ENCODE measurements at regions not wholly inside any gene's neighbourhood (a gene's known extent, or its start where the extent isn't known, plus 50 kb on each side); places are given as distances from the start of the nearest gene placed in this dataset.

- no peak overlapping the region for H3K4me3 ChIP-seq
- in situ Hi-C loops (cut with MboI; ENCODE audit: low sequenced_read_pairs): no loop called here
- no peaks in the 10 kb centered on the region for H3K27me3 ChIP-seq (ENCODE audit: low read depth)
- H3K9me3 ChIP-seq: no peaks in the 10 kb centered on the region
- no peaks in the 10 kb centered on the region for H3K36me3 ChIP-seq (replicated peaks)
- DNase-seq (ENCODE audit: low spot score in 2 of 2): no peak
- H3K4me1 ChIP-seq: no peaks in the 10 kb centered on the region
These were observed 109.9 kb downstream of the IRX5 start for GRCh38 chr16:55040366-55041086.

GRCh38 chr16:55041540-55042234, 111.0 kb downstream of the IRX5 start:
- H3K27me3 ChIP-seq (ENCODE audit: low read depth): no peaks in the 10 kb centered on the region
- in situ Hi-C loops (cut with MboI; ENCODE audit: low sequenced_read_pairs): no loop called here
- no peak for DNase-seq (ENCODE audit: low spot score in 2 of 2)
- H3K4me3 ChIP-seq: no peak overlapping the region
- H3K9me3 ChIP-seq: no peaks in the 10 kb centered on the region
- no peaks in the 10 kb centered on the region for H3K36me3 ChIP-seq (replicated peaks)
- H3K4me1 ChIP-seq: no peaks in the 10 kb centered on the region

GRCh38 chr16:55042556-55043432, 112.1 kb downstream of the IRX5 start:
- in situ Hi-C loops (cut with MboI; ENCODE audit: low sequenced_read_pairs): no loop called here
- DNase-seq (ENCODE audit: low spot score in 2 of 2): no peak
- H3K4me1 ChIP-seq: no peaks in the 10 kb centered on the region
- H3K9me3 ChIP-seq: no peaks in the 10 kb centered on the region
- no peaks in the 10 kb centered on the region for H3K27me3 ChIP-seq (ENCODE audit: low read depth)
- H3K4me3 ChIP-seq: no peak overlapping the region
- no peaks in the 10 kb centered on the region for H3K36me3 ChIP-seq (replicated peaks)

GRCh38 chr16:55043499-55043898, 112.8 kb downstream of the IRX5 start:
- no peaks in the 10 kb centered on the region for H3K27me3 ChIP-seq (ENCODE audit: low read depth)
- no peaks in the 10 kb centered on the region for H3K9me3 ChIP-seq
- H3K36me3 ChIP-seq (replicated peaks): no peaks in the 10 kb centered on the region
- H3K4me3 ChIP-seq: no peak overlapping the region
- in situ Hi-C loops (cut with MboI; ENCODE audit: low sequenced_read_pairs): no loop called here
- no peak for DNase-seq (ENCODE audit: low spot score in 2 of 2)
- H3K4me1 ChIP-seq: no peaks in the 10 kb centered on the region

GRCh38 chr16:55044201-55044975, 113.7 kb downstream of the IRX5 start:
- Histone ChIP-seq H3K36me3 (replicated peaks) (no peaks in the 10 kb centered on the region), H3K4me3 (no peak overlapping the region)
- in situ Hi-C loops (cut with MboI; ENCODE audit: low sequenced_read_pairs): no loop called here

GRCh38 chr16:55045329-55045728, 114.7 kb downstream of the IRX5 start:
- Histone ChIP-seq H3K4me3 (no peak overlapping the region), H3K36me3 (replicated peaks) (no peaks in the 10 kb centered on the region), H3K27me3 (ENCODE audit: low read depth) (no peaks in the 10 kb centered on the region), H3K4me1 (no peaks in the 10 kb centered on the region), H3K9me3 (no peaks in the 10 kb centered on the region)
- in situ Hi-C loops (cut with MboI; ENCODE audit: low sequenced_read_pairs): no loop called here
- no peak for DNase-seq (ENCODE audit: low spot score in 2 of 2)

More at GRCh38 chr16:55044201-55044975, 113.7 kb downstream of the IRX5 start:
- no peaks in the 10 kb centered on the region for H3K4me1 ChIP-seq
- H3K9me3 ChIP-seq: no peaks in the 10 kb centered on the region
- no peaks in the 10 kb centered on the region for H3K27me3 ChIP-seq (ENCODE audit: low read depth)
- DNase-seq (ENCODE audit: low spot score in 2 of 2): no peak

GRCh38 chr16:55045756-55046460, 115.2 kb downstream of the IRX5 start:
- Histone ChIP-seq H3K9me3 (no peaks in the 10 kb centered on the region), H3K36me3 (replicated peaks) (no peaks in the 10 kb centered on the region), H3K27me3 (ENCODE audit: low read depth) (no peaks in the 10 kb centered on the region), H3K4me1 (no peaks in the 10 kb centered on the region), H3K4me3 (no peak overlapping the region)
- no peak for DNase-seq (ENCODE audit: low spot score in 2 of 2)
- in situ Hi-C loops (cut with MboI; ENCODE audit: low sequenced_read_pairs): no loop called here

GRCh38 chr16:55046513-55046912, 115.8 kb downstream of the IRX5 start:
- in situ Hi-C loops (cut with MboI; ENCODE audit: low sequenced_read_pairs): no loop called here
- Histone ChIP-seq H3K9me3 (no peaks in the 10 kb centered on the region), H3K27me3 (ENCODE audit: low read depth) (no peaks in the 10 kb centered on the region), H3K4me3 (no peak overlapping the region), H3K36me3 (replicated peaks) (no peaks in the 10 kb centered on the region), H3K4me1 (no peaks in the 10 kb centered on the region)
- DNase-seq (ENCODE audit: low spot score in 2 of 2): no peak

- no peak for DNase-seq (ENCODE audit: low spot score in 2 of 2)
- no peaks in the 10 kb centered on the region for H3K9me3 ChIP-seq
- in situ Hi-C loops (cut with MboI; ENCODE audit: low sequenced_read_pairs): no loop called here
- H3K4me3 ChIP-seq: no peak overlapping the region
- H3K4me1 ChIP-seq: no peaks in the 10 kb centered on the region
- no peaks in the 10 kb centered on the region for H3K27me3 ChIP-seq (ENCODE audit: low read depth)
- H3K36me3 ChIP-seq (replicated peaks): no peaks in the 10 kb centered on the region
These were observed 116.3 kb downstream of the IRX5 start for GRCh38 chr16:55046916-55047315.

GRCh38 chr16:55047331-55047730, 116.7 kb downstream of the IRX5 start:
- no peaks in the 10 kb centered on the region for H3K4me1 ChIP-seq
- DNase-seq (ENCODE audit: low spot score in 2 of 2): no peak
- no peaks in the 10 kb centered on the region for H3K27me3 ChIP-seq (ENCODE audit: low read depth)
- no peaks in the 10 kb centered on the region for H3K9me3 ChIP-seq
- in situ Hi-C loops (cut with MboI; ENCODE audit: low sequenced_read_pairs): no loop called here
- no peak overlapping the region for H3K4me3 ChIP-seq
- no peaks in the 10 kb centered on the region for H3K36me3 ChIP-seq (replicated peaks)

GRCh38 chr16:55047903-55048497, 117.3 kb downstream of the IRX5 start:
- Histone ChIP-seq H3K4me1 (no peaks in the 10 kb centered on the region), H3K36me3 (replicated peaks) (no peaks in the 10 kb centered on the region), H3K9me3 (no peaks in the 10 kb centered on the region), H3K4me3 (no peak overlapping the region), H3K27me3 (ENCODE audit: low read depth) (no peaks in the 10 kb centered on the region)
- in situ Hi-C loops (cut with MboI; ENCODE audit: low sequenced_read_pairs): no loop called here
- no peak for DNase-seq (ENCODE audit: low spot score in 2 of 2)

- DNase-seq (ENCODE audit: low spot score in 2 of 2): no peak
- Histone ChIP-seq H3K4me3 (no peak overlapping the region), H3K9me3 (no peaks in the 10 kb centered on the region), H3K4me1 (no peaks in the 10 kb centered on the region), H3K36me3 (replicated peaks) (no peaks in the 10 kb centered on the region), H3K27me3 (ENCODE audit: low read depth) (no peaks in the 10 kb centered on the region)
- in situ Hi-C loops (cut with MboI; ENCODE audit: low sequenced_read_pairs): no loop called here
These were observed 118.1 kb downstream of the IRX5 start for GRCh38 chr16:55048745-55049144.

Measured in HAP-1 (cell line).